ENCODE measurements at regions not wholly inside any gene's neighbourhood (a gene's known extent, or its start where the extent isn't known, plus 50 kb on each side); places are given as distances from the start of the nearest gene placed in this dataset.

DNA sequence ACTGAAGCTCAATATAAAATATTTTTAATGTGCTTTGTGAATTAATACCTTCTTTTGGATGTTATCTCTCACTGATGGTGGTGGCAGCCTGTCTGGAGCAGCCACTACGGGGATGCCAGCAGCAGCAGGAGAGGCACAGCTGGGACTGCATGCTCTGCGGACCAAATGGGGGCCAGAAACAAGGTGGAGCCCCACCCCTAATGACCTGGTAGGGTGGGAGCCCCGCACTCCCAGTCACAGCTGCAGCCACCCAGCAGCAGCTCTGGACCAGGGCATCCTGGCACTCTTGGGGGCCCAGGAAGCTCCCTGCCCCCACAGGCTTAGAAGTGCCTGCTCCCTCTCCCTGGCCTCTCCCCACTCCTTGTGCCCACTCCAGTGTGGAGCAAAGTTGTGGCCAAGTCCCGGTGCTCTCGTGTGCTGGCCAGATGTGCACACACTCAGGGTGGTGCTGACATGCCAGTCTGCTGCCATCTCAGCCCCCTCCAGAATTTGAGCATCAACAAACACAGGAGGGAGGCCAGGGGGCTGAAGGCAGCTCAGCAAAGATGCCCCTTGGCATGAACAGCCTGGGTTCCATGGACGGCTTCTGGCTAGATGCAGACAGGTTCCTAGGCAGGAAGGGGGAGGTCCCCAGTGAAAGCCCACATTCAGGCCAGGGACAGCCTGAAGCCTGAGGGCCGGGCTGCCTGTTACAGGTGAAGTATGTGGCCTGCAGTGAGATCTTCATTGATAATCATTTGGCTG is 696.7 kb upstream of the SLITRK5 start:
- DNase-seq = no peak

DNA sequence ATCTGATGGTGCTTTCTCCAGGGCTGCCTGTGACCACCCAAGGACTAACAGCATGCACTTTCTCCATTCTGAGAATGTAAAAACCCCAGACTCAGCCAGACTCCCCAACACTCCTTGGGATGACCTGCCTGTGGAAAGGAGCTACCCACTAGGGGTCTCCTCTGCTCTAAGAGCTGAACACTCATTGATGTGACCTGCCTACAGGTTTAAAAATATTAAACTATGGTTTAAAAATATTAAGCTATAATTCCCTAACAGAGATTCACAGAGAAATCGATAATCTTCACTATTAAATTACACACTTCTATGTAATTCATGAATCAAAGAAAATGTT is 696.2 kb upstream of the SLITRK5 start:
- no peak for DNase-seq

DNA sequence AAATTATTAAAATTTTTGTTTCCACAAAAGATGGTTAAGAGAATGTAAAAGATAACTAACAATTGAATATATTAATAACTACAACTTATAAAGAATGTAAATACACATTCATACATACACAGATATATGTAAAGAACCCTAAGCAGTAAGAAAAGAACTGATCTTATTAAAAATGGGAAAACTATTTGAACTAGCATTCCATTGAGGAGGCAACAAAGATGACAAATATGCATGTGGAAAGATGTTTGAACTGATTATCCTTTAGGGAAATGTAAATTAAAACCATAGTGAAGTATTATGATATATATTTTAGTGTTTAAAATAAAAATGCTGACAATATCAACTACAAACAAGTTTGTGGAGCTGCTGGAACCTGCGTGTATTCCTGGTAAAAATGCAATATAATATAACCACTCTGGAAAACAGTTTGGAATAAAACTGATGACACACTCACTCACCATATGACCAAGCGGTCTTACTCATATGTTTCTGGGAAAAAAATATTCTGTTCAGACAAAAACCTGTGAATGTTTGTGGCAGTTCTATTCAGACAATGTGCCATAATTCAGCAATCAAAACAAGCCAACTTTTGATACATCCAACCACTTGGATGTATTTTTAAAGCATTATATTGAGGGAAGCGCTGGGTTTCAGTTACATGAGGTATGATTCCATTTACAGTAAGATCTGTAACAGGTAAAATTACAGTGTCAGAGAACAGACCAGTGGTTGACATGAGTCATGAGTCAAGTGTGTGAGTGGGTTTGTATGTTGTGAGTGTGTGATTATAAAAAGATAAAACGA is 694.4 kb upstream of the SLITRK5 start:
- DNase-seq = no peak

DNA sequence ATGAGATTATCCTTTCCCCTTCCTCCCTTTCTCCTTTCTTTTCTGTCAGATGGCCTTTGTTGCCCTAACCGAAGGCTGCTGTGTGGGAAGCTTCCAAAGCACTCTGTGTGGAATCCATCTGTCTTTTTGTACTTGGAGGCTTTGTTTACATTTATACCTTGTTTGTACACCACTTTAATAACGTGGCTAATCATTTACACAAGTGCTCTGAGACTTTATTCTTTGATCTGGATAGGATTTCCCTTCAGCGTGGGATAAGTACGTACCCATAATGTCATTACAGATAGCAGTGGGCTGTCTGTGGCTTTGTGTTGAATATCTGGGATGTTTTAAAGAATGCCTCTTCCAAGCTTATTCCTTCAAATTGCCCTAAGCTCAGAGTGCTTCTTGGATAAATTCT is 684.7 kb upstream of the SLITRK5 start:
- DNase-seq = no peak

DNA sequence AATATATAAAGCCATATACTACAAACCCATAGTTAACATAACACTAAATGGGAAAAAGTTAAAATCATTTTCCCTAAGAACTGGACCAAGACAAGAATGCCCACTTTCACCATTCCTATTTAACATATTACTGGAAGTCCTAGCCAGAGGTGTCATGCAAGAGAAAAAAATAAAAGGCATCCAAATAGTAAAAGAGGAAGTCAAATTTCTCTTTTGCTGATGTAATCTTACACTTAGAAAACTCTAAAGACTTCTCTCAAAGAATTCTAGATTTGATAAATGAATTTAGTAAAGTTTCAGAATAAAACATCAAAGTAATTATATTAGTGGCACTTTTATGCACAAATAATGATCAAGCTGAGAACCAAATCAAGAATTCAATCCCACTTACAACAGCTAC is 678.9 kb upstream of the SLITRK5 start:
- DNase-seq = no peak

DNA sequence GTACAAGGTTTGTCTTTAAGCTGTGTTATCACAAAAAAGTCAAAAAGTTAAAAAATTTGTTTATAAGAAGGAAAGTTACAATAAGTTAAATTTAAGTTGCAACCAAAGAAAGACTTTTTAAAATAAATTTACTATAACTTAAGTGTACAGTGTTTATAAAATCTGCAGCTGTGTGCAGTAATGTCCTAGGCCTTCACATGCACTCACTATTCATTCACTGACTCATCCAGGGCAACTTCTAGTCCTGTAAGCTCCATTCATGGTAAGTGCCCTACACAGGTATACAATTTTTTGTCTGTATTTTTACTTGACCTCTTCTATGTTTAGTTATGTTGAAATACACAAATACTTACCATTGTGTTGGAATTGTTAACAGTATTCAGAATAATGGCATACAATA is 667.9 kb upstream of the SLITRK5 start:
- no peak for DNase-seq

DNA sequence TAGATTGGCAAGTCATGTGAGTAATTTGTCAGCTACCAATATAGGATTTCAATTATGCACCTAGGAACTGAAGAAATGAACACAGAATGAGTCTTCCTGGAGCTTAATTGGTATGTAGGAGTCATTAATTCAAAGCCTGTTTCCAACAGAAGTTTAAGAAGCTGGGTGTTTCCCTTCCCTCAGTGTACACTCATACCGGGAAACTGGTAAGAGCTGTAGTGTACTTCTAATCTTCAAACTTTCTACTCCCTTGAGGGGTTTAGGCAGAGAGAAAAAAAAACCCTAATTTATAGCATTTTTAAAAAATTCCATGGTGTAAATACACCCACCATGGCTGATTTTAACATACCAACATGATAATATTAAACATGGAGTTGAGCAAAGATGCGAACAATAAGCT is 665.7 kb upstream of the SLITRK5 start:
- DNase-seq = no peak

DNA sequence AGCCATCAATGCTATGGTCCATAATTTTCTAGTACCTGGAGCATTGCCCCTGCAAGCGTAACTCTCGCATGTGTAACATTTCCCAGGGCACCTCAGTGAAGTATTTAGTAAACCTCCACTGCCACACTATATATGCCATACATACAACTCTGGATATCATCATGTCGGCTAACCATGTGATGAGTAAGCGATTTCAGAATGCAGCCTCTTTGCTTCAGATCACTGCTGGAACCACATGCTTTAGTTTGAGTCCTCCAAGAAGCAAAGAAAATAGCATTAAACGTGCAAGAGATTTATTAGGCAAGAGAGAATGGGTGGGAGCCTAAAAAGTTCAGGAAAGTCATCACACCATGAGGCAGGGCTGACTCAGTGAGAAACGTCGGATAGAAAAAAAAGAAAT is 635.6 kb upstream of the SLITRK5 start:
- DNase-seq = no peak

DNA sequence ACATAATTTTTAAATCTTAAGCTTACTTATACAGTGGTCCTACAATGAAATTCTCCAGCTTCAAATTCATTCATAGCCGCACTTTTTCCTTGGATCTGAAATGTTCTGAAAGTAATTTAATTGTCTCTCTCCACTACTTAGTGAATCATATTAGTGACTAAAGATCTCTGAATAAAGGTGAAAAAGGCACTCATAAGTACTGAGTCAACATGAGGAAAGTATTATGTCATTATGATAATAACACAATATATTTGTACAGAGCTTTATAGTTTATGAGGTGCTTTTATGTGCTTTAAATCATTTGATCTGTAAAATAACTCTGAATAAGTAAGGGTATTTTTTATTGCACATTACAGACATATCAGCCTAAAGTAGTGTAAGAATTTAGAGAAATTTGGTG is 628.2 kb upstream of the SLITRK5 start:
- DNase-seq = no peak

DNA sequence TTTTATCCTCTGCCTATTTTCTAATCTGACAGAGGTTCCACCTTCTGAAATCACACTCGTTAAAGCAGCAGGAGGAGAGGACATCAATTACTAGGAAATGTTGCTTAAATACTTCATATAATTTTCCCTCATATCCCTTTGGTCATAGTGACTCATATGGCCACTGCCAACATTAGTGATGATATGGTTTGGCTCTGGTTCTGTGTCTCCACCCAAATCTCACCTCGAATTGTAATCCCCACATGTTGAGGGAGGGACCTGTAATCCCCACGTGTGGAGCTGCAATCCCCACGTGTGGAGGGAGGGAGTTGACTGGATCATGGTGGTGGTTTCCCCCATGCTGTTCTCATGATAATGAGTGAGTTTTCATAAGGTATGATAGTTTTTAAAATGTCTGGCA is 618.4 kb upstream of the SLITRK5 start:
- no peak for DNase-seq

DNA sequence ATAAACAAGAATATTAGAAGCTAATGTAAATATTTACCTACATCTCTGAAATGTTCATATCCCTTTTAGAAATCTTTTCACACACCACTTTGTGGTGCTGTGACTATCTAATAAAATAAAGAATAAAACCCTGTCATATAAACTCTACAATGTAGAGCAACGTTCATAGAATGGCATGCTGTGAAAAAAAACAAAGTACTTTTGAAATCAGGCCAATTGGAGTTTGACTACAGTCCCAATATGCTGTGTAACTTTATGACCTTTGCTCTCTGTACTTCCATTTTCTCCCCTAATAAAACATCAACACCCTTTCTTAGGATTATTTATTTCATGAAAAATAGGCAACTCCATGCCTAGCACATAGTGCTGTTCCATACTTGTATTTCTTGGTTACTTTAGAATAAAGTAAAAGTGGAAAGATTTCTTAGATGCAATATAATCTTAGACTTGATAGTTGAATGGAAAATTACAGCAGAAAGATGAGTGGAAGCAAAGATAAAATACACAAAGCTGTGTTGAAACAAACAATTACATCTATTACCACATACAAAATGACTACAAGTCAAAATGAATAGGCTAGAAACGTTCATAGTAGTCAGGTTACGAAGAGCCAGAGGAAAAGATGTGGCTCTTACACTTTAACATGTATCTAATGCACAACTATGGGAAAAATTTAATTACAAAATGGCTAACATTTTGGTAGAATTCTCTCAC is 613.2 kb upstream of the SLITRK5 start:
- DNase-seq = no peak

DNA sequence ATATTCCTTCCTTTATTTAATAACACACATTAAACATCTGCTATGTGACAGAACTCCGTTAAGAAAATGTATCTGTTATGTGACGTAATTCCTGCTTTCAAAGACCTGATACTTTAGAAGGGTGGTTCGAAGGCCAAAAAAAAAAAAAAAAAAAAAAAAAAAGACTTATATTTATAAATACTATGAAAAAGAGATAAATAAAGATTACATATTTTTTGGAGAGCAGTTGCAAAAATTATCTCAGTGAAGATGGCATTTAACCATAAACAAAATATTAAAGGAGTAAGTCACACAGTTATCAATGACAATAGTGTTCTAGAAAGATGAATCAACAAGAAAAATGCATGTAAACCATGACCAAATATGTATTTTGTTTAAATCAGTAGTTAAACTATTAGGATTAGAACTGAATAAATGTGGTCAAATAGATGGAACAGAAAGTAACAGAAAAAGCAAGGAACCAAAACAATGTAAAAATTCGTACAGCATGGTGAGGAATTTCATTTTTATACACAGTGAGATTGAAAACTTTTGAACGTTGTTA is 612.3 kb upstream of the SLITRK5 start:
- no peak for DNase-seq

DNA sequence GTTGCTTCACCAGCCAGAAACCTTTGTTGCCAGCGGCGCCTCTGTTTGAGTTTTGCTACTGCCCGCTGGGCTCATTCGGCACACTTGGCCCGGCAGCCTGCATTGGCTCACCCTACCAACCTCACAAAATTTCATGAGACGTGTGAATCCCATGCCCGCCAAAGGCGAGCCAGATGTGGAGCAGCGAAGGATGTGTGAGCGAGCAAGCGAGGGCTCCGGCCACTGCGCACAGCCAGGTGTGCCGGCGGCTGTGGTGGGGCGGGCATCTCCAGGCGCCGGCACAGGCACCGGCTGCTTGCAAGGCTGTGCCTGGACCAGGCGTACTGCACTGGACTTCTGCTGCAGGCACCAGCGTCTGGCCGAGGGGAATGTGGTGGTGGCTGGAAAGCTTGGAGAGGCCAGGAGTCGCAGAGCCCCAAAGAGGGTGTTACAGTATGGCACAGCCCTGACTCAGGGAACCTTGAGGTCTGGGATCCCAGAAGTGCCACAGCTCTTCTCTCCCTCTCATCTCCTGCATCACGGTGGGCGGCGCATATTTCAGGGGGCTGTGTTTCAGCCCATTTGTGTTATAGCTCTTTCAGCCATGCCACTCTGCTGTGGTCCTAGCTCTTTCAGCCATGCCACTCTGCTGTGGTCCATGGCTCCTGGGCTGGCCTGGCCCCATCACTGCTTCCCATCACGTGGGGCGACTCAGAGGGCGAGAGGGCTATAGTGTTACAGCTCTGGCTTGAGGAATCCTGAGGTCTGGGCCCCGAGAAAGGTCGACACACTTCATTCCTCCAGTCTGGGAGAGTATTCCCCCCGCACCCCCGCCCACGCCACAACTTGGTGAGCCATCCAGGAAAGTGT is 592.0 kb upstream of the SLITRK5 start:
- no peak for DNase-seq

DNA sequence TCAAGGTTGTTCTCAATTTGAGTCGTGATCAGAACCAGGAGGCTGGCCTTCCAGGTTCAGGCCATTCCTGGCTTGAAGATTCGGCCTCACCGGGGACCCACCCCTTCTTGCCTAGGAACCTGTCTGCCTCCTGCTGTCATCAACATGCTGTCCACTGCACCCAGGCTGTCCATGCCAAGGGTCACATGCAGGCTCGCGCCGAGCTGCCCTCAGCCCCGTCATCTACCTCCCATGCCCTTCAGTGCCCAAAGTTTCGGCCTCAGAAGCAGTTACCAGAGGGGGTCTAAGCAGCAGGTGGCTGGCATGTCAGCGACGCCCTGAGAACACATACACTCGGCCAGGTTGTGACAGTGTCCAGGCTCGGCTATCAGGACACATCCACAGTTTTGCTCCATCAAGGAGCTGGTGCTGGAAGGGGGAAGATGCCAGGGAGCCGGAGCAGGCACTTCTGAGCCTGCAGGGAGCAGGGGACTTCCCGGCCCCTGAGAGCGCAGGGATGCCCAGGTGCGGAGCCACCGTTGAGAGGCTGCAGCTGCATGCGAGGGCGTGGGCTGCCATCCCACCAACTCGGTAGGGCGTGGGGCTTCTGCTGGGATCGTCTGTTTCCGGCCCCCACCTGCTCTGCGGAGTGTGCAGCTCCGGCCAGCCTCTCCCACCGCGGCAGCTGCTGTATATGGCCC is 590.9 kb upstream of the SLITRK5 start:
- DNase-seq = no peak

DNA sequence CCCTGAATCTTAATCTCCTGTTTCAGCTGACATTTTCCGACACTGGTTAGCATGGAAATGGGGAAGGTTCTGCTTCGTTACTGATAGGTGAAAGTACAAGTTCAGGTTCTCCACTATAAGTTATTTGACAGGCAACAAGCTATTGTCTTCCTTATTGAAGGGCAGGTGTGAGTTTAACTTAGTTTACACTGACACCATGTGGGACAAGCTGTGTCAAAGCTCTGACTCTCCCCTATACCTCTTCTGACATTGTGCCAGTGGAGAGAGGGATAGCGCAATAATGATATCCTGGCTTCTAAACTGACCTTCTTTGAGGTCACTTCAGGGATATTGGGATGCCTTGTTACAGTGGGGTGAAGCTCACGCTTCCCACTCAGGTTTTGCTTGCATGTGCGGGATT is 587.0 kb upstream of the SLITRK5 start:
- no peak for DNase-seq

DNA sequence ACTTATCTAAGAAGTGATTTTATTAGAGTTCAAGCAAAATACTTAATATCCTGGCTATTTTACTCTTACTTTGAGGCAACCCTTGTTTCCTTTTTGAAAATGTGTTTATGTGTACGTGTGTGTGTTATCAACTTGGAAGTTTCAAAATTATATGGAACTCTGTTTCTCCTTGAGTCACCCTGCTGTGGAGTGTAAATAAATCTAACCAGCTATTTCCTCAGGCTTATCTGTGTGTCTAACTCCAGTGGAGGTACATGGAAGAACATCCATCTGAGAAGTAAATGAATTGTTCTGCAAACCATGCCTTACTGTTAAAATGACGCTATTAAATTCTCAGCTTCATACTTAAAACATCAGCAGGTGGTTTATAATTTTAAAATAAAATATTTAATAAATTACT is 583.4 kb upstream of the SLITRK5 start:
- no peak for DNase-seq

DNA sequence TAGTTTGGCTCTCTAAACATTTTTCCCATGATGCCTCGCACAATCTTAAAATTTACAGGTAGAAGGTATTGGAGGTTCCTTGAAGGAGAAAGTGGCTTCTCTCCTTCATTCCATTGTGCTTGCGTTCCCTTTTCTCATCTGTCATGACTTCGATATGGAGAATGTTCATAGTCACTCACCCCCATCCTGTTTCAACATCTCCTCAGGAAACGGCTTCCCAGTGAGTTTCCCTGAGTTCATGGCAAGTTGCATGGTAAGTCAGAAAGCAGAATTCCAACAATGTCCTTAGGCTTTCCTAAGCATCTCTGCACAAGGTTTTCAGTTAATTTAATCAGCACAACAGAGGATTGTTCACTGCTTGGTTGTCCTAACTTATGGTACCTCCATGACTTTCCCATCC is 581.8 kb upstream of the SLITRK5 start:
- DNase-seq = no peak

DNA sequence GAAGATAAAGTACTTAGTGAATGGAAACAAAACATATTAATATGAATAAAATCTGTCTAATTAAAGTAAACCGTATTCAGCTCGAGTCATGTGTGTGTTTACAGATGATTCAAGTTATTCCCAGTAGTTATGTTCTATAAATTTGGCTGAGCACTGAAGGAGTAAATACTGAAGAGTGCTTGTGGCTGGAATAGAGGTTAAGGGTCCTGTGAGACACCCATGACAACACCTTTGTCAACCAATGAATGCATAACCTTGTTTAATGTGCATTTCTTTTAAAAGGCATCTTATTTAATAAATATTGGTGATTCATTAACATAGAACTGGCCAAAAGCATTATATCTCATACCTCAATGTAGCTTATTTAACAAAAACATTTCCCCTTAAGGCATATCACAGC is 577.8 kb upstream of the SLITRK5 start:
- DNase-seq = no peak

DNA sequence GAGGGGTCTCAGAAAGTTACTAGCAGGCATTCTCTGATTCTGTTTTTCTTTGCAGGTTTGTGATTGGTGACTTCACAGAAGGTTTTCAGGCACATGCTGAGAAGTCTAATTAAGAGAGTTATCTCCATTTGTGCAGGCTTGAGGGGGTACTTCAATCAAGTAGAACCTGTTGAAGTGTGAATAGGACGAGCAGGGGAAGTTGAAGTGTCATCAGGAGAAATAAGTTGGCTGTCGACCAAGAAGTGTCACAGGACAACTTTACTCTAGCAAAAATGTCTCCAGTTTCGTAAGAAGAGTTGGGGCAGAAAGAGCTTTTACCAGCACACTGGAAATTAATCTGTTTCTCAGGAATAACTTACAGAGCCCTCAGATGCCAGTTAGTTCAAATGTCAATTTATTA is 576.5 kb upstream of the SLITRK5 start:
- no peak for DNase-seq

DNA sequence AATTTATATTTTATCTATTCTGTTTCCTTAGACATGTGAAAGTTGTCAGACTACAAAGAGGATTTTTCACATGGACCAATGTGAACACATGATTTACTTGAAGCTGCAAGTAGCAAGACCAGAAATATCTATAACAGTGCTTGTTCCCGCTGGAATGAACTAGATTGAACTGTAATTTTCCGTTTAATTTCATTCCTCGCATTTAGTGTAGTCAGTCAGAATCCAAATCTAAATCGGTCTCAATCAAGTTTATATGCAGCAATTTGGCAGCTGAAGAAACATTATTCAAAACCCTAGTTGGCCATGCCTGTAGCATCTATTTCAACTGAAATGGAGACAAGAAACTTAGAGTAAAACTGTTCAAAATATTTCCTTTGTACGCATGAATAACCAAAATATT is 570.7 kb upstream of the SLITRK5 start:
- no peak for DNase-seq

DNA sequence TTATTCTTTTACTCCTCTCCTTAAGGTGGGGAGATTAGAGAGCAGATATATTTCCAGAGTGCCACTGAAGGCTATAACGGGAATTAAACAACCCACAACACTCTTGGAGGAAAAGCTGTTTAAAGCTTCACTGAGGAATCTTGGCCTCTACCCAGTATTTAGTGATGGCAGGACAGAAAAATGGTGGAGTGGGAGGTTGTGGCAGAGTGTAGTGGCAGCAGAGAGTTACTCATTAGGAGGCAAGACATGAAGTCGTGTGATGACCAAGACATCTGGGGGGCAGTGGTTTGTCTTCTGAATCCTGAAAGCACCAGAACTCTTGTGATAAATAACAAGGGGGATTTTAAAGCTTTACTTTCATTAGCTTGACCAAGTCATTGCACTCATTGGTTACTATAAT is 563.5 kb upstream of the SLITRK5 start:
- DNase-seq = no peak

DNA sequence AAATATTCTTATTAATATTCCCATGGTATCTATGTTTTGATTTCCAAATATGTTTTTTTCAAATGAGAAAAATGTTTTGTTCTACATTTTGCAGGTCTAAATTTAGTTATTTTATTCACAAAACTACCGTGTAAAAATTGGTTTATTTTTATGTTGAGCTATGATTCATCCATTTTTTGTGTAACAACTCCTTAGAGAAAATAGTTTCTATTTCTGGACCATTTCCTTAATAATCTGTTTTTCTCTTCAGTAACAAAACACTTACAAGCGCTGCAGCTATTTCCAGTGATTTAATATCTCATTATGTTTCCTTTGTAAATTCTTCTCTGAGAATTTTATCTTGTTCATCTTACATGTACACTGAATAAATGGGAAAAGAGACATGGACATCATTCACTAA is 550.7 kb upstream of the SLITRK5 start:
- DNase-seq = no peak
